Skeletal muscle tissue (tissue), 3 donors: ENCODE measurements at regions not wholly inside any gene's neighbourhood (a gene's known extent, or its start where the extent isn't known, plus 50 kb on each side); places are given as distances from the start of the nearest gene placed in this dataset.

ENCODE experiments used
- H3K27ac ChIP-seq: one replicate; pipeline ENCODE4 v1.7.0; 2013; ENCODE audit warnings: mild to moderate bottlenecking, low read depth, low read length, inconsistent platforms
- H3K27me3 ChIP-seq, 3 donors: one replicate each; pipeline ENCODE4 v1.7.0; 2013; ENCODE audit warnings: low read length in 3 of 3; ENCODE audit not compliant: control insufficient read depth in 3 of 3, insufficient read depth in 3 of 3
- H3K36me3 ChIP-seq, 3 donors: one replicate each; pipeline ENCODE4 v1.7.0; 2013; ENCODE audit warnings: low read length in 3 of 3; ENCODE audit not compliant: control insufficient read depth in 3 of 3, insufficient read depth in 3 of 3
- H3K4me1 ChIP-seq, 3 donors: one replicate each; pipeline ENCODE4 v1.7.0; 2013; ENCODE audit warnings: low read length in 3 of 3, mild to moderate bottlenecking in 3 of 3; ENCODE audit not compliant: control insufficient read depth in 3 of 3, insufficient read depth in 3 of 3
- H3K4me3 ChIP-seq, 3 donors: one replicate each; pipeline ENCODE4 v1.7.0; 2013; ENCODE audit warnings: low read length in 3 of 3
- H3K9ac ChIP-seq, 3 donors: one replicate each; pipeline ENCODE4 v1.7.0; 2013; ENCODE audit warnings: low read length in 3 of 3, mild to moderate bottlenecking in 3 of 3, moderate library complexity in 2 of 3, low read depth in 1 of 3
- H3K9me3 ChIP-seq, 3 donors: one replicate each; pipeline ENCODE4 v1.7.0; 2013; ENCODE audit warnings: low read length in 3 of 3; ENCODE audit not compliant: control insufficient read depth in 3 of 3
- donor health status: Osteomylitis.

DNA sequence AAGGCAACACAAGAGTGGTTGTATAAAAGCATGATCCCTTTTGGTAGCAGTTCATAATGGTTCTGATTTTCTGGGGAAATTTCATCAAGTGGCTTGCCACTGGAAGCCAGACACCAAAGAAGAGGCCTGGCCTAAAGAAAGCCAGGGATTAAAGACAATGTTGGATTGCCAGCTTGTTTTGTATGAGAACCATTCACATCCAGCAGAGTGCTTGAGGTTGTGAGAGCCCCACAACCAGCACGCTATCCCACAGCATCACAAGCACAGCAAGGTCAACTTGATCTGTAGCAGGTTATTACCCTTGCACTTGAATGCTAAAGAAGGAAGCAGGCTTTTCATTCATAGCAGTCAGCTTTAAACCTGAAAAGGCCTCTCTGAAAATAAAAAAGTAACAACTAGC is 399.8 kb downstream of the PLPP3 start:
- H3K36me3 ChIP-seq, result no peaks in the 10 kb centered on the region
- H3K27ac ChIP-seq, result no peak overlapping the region
- H3K4me1 ChIP-seq, result peaks cover 0 to 4% (median 0%) of the 10 kb centered on the region in 3 donors
- H3K27me3 ChIP-seq, result no peaks in the 10 kb centered on the region
- no peak overlapping the region for H3K4me3 ChIP-seq
- H3K9ac ChIP-seq, result no peak overlapping the region
- no peaks in the 10 kb centered on the region for H3K9me3 ChIP-seq

DNA sequence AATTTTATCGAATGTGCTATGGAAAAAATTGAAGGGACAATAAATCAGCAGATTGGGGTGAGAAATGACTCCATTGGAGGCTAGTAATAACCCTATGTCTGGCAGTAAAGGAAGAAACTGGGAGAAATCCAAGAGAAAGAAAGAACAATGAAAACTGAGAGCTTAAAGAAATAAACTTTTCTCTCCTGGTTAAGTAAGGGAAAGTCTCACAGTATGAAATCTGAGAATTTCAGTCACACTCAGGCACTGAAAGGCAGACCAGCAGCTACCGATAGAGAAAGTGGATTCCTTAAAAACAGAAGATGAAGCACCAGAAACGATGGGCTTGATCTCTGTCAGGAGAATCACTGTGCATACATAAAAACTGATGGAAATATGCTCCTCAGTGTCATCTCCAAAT is 404.2 kb downstream of the PLPP3 start:
- H3K36me3 ChIP-seq, result no peaks in the 10 kb centered on the region
- H3K4me3 ChIP-seq, result no peak overlapping the region
- no peak overlapping the region for H3K27ac ChIP-seq

DNA sequence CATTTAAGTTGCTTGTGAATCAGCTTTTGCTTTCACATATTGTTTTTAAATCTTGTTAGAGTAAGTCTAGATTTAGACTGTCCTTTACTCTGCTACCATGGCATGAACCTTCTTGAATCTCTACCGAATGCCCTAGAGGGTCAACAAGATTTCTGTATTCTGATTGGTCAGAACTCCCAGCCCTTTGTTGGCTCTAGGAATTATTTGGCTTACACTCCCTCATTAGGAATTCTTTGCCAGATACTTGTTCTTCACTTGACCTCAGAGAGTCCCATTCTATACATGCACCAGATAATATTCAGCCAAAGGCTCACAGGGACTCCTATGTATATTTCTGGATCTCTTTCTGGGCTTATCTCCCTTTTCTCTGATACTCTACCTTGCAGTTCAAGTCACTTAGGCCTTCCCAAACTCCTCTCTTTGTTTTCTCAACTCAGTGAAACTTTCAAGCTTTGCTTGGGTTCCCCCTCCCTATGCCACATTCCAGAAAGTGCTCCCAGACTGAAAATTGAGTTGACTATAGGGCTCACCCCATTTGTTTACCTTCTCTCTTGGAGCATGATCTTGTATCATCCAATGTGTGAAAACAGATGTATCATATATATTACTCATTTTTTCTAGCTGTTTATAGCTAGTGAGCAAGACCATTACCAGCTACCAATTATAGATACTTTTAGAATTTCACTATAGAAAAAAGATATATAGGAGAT is 405.0 kb downstream of the PLPP3 start:
- Histone ChIP-seq H3K27me3 (no peaks in the 10 kb centered on the region), H3K27ac (no peak overlapping the region), H3K9ac (no peak overlapping the region), H3K36me3 (no peaks in the 10 kb centered on the region), H3K4me1 (no peaks in the 10 kb centered on the region), H3K4me3 (no peak overlapping the region), H3K9me3 (no peaks in the 10 kb centered on the region)

More for the DNA sequence above, 404.2 kb downstream of the PLPP3 start:
- no peak overlapping the region for H3K9ac ChIP-seq
- H3K27me3 ChIP-seq, result no peaks in the 10 kb centered on the region
- H3K4me1 ChIP-seq, result peaks cover 0 to 1% (median 0%) of the 10 kb centered on the region in 3 donors
- H3K9me3 ChIP-seq, result no peaks in the 10 kb centered on the region

DNA sequence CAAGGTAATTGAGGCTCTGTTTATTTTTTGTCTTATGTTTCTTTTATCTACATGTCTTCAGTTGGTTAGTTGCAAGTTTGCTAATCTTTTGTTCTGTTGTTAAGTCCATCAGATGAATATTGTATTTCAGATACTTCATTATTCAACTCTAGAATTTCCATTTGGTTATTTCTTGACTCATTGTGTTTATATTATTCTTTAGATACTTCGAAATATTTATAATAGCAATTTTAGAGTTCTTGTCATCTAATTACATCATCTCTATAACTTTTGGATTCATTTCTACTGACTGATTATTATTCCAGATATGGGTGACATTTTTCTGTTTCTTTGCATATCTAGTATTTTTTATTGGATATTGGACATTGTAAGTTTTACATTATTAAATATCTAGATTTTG is 405.6 kb downstream of the PLPP3 start:
- Histone ChIP-seq H3K27me3 (no peaks in the 10 kb centered on the region), H3K4me3 (no peak overlapping the region), H3K9ac (no peak overlapping the region), H3K4me1 (no peaks in the 10 kb centered on the region), H3K27ac (no peak overlapping the region), H3K9me3 (no peaks in the 10 kb centered on the region), H3K36me3 (no peaks in the 10 kb centered on the region)

DNA sequence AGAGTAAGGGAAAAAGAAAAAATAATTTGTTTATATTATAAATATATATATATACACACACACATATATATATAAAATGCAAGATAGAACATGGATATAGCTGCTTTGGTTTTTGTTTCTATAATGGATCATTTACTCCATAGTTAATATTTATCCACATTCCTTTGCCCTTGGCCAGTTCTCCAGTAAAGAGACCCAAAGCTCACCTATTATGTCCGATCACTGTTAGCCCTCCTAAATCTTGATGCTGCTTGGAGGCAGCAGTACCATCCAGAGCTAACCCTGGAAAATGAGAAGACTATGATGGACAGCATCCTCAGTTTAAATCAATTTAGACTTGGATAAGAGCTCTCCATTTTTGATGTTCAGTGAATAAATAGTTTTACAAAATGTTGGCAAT is 407.7 kb downstream of the PLPP3 start:
- Histone ChIP-seq H3K9ac (no peak overlapping the region), H3K27me3 (no peaks in the 10 kb centered on the region), H3K9me3 (no peaks in the 10 kb centered on the region), H3K36me3 (no peaks in the 10 kb centered on the region), H3K4me1 (no peaks in the 10 kb centered on the region), H3K27ac (no peak overlapping the region), H3K4me3 (no peak overlapping the region)

DNA sequence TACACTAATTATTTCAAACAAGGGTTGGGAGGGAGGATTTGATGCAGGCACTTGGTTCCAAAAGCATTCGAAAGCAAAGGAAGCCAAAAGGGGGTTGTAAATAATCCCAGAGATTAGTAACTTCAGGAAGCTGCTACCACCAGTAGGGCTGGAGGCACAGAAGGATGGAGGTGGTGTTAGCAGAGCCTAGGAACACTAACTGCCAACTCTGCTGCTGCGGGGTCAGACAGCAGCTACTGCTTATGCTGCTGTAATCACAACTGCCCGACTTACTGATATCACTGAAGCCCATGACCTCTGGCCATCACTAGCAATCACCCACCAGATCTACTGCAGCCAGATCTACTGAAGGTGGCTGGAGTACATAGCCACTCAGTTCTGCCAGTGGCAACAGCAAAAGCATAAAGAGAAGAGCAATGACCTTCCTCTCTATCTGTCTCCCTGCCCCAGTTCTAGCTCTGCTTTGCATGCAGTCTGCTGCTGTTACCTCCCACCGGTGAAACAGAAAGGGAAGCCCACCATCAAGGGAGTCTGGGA is 408.5 kb downstream of the PLPP3 start:
- no peaks in the 10 kb centered on the region for H3K27me3 ChIP-seq
- no peaks in the 10 kb centered on the region for H3K36me3 ChIP-seq
- H3K4me3 ChIP-seq, result no peak overlapping the region
- H3K9ac ChIP-seq, result no peak overlapping the region
- no peaks in the 10 kb centered on the region for H3K4me1 ChIP-seq
- no peak overlapping the region for H3K27ac ChIP-seq
- no peaks in the 10 kb centered on the region for H3K9me3 ChIP-seq

DNA sequence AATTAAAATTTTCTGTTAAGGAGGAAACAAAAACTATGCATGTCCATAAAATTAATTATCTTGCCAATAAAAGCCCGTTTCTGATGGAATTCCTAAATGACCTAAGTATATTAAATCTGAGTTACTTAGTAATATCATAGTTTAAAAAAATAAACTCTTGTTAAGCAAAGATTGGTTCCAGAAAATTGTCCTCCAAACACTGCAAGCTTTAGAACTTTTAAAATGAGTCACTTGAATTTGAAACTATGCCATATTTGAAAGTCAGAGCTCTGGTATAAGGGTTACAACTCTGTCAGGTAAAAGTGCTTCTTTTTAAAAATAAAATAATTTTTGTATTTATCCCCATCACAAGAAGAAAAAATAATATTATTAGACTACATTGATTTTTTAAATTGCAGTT is 409.5 kb downstream of the PLPP3 start:
- H3K4me3 ChIP-seq, result no peak overlapping the region
- no peaks in the 10 kb centered on the region for H3K36me3 ChIP-seq

DNA sequence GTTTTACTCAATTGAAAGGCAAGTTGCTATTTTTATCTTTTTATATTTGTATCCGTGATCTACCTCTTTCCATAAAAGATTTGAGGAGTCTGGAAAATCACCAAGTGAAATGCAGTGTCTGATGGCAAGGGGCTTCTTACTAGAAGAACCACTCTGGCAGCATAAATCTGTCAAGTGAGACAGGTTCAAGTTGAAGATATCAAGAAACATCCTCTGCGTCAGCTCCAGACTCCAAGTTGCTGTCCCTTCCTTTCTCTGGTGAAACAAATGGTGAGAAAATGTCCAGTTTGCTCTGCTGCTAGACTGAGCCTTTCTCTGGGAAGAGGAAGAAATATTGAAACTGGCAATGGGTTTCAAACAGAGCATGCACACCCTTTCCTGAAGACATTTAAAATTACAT is 411.2 kb downstream of the PLPP3 start:
- H3K27me3 ChIP-seq, result no peaks in the 10 kb centered on the region
- H3K27ac ChIP-seq, result no peak overlapping the region
- no peak overlapping the region for H3K4me3 ChIP-seq
- no peaks in the 10 kb centered on the region for H3K4me1 ChIP-seq
- H3K36me3 ChIP-seq, result no peaks in the 10 kb centered on the region
- no peak overlapping the region for H3K9ac ChIP-seq
- no peaks in the 10 kb centered on the region for H3K9me3 ChIP-seq

More for the DNA sequence above, 409.5 kb downstream of the PLPP3 start:
- Histone ChIP-seq H3K9ac (no peak overlapping the region), H3K9me3 (no peaks in the 10 kb centered on the region), H3K27me3 (no peaks in the 10 kb centered on the region), H3K27ac (no peak overlapping the region), H3K4me1 (no peaks in the 10 kb centered on the region)

DNA sequence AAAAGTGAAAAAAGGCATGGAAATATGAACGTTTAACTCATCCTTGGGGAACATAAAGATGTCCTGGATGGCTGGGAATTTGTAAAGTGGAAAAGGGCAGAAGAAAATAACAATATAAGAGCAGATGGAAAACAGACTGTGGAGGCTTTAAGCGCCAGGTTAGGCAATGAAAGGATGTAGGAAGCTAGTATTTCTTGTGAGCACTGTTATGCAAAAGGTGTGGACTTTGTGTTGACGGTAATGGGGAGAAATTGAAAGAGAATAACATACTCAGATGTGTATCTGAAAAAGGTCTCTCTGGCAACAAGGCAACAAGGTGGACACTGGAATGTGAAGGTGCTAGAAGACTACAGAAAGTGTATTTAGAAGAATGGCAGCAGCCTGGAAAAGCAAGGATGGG is 411.8 kb downstream of the PLPP3 start:
- Histone ChIP-seq H3K4me3 (no peak overlapping the region), H3K4me1 (no peaks in the 10 kb centered on the region), H3K27ac (no peak overlapping the region), H3K9ac (no peak overlapping the region), H3K27me3 (no peaks in the 10 kb centered on the region), H3K36me3 (no peaks in the 10 kb centered on the region), H3K9me3 (no peaks in the 10 kb centered on the region)

DNA sequence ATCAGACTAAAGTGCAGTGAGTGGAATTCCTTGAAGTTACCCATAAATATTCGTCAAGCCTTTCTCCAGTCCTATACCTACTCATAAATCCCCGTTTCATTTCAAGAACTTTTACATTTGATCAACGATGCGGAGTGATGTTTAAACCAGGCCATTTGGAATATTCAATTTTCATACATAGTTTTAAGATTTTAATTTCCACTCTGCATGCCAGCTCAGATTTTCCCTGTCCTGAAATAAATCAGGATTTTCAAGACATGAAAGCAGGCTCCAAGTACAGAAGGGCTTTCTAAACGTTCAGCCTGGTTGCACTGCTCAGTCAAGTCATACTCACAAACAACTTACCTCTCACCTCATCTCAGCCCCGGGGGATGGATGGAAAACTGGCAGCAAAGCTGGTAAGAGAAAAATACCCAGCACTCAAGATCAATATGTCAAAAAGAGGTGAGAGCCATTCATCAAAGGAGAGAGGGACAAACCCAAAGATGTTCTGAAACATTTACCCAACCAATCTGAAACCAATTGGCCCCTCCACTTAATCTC is 418.5 kb downstream of the PLPP3 start:
- Histone ChIP-seq H3K36me3 (no peaks in the 10 kb centered on the region), H3K4me3 (no peak overlapping the region), H3K9ac (no peak overlapping the region), H3K4me1 (no peaks in the 10 kb centered on the region), H3K27ac (no peak overlapping the region), H3K27me3 (no peaks in the 10 kb centered on the region), H3K9me3 (no peaks in the 10 kb centered on the region)
